ENCODE measurements at regions not wholly inside any gene's neighbourhood (a gene's known extent, or its start where the extent isn't known, plus 50 kb on each side); places are given as distances from the start of the nearest gene placed in this dataset.
"Not testable (repeated sequence)": the region's sequence is repeated elsewhere in the genome, so short reads cannot be mapped to it uniquely, and the experiment has no call there.

- H3K27me3 ChIP-seq (ENCODE audit: insufficient read depth, low read depth, severe bottlenecking); DNase-seq; H3K36me3 ChIP-seq; H3K4me3 ChIP-seq (ENCODE audit: low read depth, low read length); H3K27ac ChIP-seq: not testable (repeated sequence)
- peaks cover 13% of the 10 kb centered on the region for H3K9me3 ChIP-seq (ENCODE audit: severe bottlenecking)
Observed at GRCh38 chr20:17891131-17891530, 77.5 kb downstream of the SNX5 start.

DNA sequence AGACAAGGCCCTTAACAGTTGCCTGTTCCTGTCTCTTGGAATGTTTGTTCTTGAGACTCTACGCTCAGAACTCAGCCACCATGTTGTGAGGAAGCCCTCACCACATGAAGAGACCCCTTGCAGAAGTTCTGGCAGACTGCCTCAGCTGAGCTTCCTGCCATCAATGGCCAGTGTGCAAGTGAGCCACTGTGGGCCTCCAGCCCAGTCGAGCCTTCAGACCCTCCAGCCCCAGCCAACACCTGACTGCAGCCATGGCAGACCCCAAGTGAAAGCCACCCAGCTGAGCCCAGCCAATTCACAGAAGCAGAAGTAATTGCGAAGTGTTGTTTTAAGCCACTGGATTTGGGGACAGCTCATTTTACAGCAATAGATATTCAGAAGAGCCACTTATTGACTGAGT lies 78.3 kb downstream of the SNX5 start:
- no peaks in the 10 kb centered on the region for H3K36me3 ChIP-seq
- no peaks in the 10 kb centered on the region for H3K27me3 ChIP-seq (ENCODE audit: insufficient read depth, low read depth, severe bottlenecking)
- no peak for DNase-seq
- TF ChIP-seq, protein P1, sequence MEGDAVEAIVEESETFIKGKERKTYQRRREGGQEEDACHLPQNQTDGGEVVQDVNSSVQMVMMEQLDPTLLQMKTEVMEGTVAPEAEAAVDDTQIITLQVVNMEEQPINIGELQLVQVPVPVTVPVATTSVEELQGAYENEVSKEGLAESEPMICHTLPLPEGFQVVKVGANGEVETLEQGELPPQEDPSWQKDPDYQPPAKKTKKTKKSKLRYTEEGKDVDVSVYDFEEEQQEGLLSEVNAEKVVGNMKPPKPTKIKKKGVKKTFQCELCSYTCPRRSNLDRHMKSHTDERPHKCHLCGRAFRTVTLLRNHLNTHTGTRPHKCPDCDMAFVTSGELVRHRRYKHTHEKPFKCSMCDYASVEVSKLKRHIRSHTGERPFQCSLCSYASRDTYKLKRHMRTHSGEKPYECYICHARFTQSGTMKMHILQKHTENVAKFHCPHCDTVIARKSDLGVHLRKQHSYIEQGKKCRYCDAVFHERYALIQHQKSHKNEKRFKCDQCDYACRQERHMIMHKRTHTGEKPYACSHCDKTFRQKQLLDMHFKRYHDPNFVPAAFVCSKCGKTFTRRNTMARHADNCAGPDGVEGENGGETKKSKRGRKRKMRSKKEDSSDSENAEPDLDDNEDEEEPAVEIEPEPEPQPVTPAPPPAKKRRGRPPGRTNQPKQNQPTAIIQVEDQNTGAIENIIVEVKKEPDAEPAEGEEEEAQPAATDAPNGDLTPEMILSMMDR (IDR thresholded peaks at IDR 0.05; ENCODE audit: low read depth, low read length): no peak
- H3K9me3 ChIP-seq (ENCODE audit: severe bottlenecking): peaks cover 13% of the 10 kb centered on the region
- H3K27ac ChIP-seq: no peak overlapping the region
- no peak overlapping the region for H3K4me3 ChIP-seq (ENCODE audit: low read depth, low read length)

DNA sequence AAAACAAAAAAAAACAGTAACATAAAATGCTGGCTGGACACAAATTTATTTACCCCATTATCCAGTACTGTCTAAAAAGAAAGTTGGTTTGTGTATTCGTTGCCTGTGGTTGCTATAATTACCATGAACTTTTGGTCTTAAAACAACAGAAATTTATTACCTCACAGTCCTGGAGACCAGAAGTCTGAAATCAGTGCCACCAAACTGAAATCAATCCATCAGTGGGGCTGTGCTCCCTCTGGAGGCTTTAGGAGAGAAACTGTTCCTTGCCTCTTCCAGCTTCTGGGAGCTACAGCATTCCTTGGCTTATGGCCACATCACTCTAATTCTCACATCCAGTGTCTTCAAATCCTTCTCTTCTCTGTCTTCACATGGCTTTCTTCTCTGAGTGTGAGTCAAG lies 79.4 kb downstream of the SNX5 start:
- peaks cover 13% of the 10 kb centered on the region for H3K9me3 ChIP-seq (ENCODE audit: severe bottlenecking)
- no peaks in the 10 kb centered on the region for H3K27me3 ChIP-seq (ENCODE audit: insufficient read depth, low read depth, severe bottlenecking)
- H3K36me3 ChIP-seq: no peaks in the 10 kb centered on the region
- no peak overlapping the region for H3K27ac ChIP-seq
- TF ChIP-seq, protein P1 (IDR thresholded peaks at IDR 0.05; ENCODE audit: low read depth, low read length): no peak
- no peak for DNase-seq
- no peak overlapping the region for H3K4me3 ChIP-seq (ENCODE audit: low read depth, low read length)

GRCh38 chr20:17888044-17888443 lies 80.5 kb downstream of the SNX5 start:
- DNase-seq: no peak

GRCh38 chr20:17887331-17888030 lies 81.1 kb downstream of the SNX5 start:
- Histone ChIP-seq H3K4me3 (ENCODE audit: low read depth, low read length) (no peak overlapping the region), H3K9me3 (ENCODE audit: severe bottlenecking) (peaks cover 13% of the 10 kb centered on the region), H3K27ac (no peak overlapping the region), H3K27me3 (ENCODE audit: insufficient read depth, low read depth, severe bottlenecking) (no peaks in the 10 kb centered on the region), H3K36me3 (no peaks in the 10 kb centered on the region)
- DNase-seq: no peak
- TF ChIP-seq, protein P1 (IDR thresholded peaks at IDR 0.05; ENCODE audit: low read depth, low read length): no peak

More at GRCh38 chr20:17888044-17888443, 80.5 kb downstream of the SNX5 start:
- Histone ChIP-seq H3K27ac (no peak overlapping the region), H3K4me3 (ENCODE audit: low read depth, low read length) (no peak overlapping the region), H3K9me3 (ENCODE audit: severe bottlenecking) (peaks cover 13% of the 10 kb centered on the region), H3K36me3 (no peaks in the 10 kb centered on the region), H3K27me3 (ENCODE audit: insufficient read depth, low read depth, severe bottlenecking) (no peaks in the 10 kb centered on the region)
- TF ChIP-seq, protein P1 (IDR thresholded peaks at IDR 0.05; ENCODE audit: low read depth, low read length): no peak

- Histone ChIP-seq H3K9me3 (ENCODE audit: severe bottlenecking) (peaks cover 13% of the 10 kb centered on the region), H3K36me3 (no peaks in the 10 kb centered on the region), H3K4me3 (ENCODE audit: low read depth, low read length) (no peak overlapping the region), H3K27ac (no peak overlapping the region), H3K27me3 (ENCODE audit: insufficient read depth, low read depth, severe bottlenecking) (no peaks in the 10 kb centered on the region)
- DNase-seq: no peak
- TF ChIP-seq, protein P1 (IDR thresholded peaks at IDR 0.05; ENCODE audit: low read depth, low read length): no peak
Observed at GRCh38 chr20:17885544-17885943, 83.0 kb downstream of the SNX5 start.
